HG03108 (cell line): ENCODE measurements at regions not wholly inside any gene's neighbourhood (a gene's known extent, or its start where the extent isn't known, plus 50 kb on each side); places are given as distances from the start of the nearest gene placed in this dataset.
A peak's percentile ranks its signal among the peaks of the same experiment; 100 is the strongest.

Source experiments
- ATAC-seq: cut with Tn5 transposase; IDR thresholded peaks from one replicate; pipeline ENCODE4 v1.9.1; 2021; ENCODE audit warnings: moderate library complexity; ENCODE audit not compliant: unreplicated experiment

GRCh38 chr13:64959276-64959675 lies 2270.9 kb downstream of the PCDH9 start:
- ATAC-seq, result no peak

GRCh38 chr13:64958106-64958505 lies 2272.0 kb downstream of the PCDH9 start:
- no peak for ATAC-seq

- no peak for ATAC-seq
These were observed 2291.5 kb downstream of the PCDH9 start for GRCh38 chr13:64938660-64939059.

DNA sequence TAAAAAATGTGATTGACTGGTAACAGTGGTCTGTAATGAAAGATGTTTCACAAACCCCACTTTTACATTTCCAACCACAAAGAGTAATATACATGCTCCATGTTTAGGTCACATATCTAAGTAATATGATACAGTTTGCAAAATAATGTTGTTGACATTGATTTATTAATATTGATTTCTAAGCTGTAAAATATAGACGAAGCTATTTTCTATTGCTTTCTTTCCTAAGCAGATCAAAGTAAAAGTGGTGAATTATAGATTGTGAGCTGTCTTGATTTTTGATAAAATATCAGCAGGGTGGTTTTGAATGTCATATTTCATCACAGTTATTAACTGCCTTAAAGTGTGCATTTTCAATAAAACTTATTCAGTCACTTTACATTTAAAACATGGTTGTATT lies 2292.8 kb downstream of the PCDH9 start:
- no peak for ATAC-seq

DNA sequence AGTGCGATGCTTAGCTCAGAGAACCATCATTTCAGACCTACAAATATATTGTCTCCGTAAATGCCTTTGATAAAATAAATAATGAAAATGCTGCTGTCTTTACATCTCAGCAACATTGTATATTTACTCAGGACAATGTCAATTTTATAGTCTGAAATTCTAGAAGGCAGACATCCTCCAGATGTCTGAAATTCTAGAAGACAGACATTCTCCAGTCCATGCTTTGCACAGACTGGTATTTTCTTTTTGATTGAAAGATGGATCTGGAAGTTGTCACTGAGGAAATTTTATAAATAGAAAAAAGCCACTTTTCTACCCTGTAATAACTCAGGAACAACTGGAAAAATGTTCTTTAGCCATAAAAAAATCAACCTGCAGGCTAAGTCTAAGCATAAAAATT lies 2293.3 kb downstream of the PCDH9 start:
- ATAC-seq, result no peak

DNA sequence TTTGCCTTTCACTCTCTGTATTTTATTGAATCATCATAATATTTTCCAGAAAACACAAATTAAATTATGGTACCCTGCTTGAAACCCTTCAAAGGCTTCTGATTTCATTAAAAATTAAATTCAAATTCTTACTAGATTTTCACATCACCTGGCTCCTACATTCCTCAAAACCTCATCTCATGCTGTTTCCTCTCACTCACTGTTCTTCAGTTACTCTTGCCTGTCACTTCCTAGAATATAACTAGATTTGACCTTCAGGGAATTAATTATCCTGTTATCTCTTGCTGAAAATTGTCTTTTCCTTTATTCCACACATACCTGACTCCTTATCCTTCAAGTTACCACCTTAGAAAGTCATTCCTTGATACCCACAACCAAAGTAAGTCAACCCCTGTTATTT lies 2294.7 kb downstream of the PCDH9 start:
- no peak for ATAC-seq

- ATAC-seq, result no peak
These were observed 2295.4 kb downstream of the PCDH9 start for GRCh38 chr13:64934569-64935362.

GRCh38 chr13:64930636-64931035 lies 2299.5 kb downstream of the PCDH9 start:
- no peak for ATAC-seq

DNA sequence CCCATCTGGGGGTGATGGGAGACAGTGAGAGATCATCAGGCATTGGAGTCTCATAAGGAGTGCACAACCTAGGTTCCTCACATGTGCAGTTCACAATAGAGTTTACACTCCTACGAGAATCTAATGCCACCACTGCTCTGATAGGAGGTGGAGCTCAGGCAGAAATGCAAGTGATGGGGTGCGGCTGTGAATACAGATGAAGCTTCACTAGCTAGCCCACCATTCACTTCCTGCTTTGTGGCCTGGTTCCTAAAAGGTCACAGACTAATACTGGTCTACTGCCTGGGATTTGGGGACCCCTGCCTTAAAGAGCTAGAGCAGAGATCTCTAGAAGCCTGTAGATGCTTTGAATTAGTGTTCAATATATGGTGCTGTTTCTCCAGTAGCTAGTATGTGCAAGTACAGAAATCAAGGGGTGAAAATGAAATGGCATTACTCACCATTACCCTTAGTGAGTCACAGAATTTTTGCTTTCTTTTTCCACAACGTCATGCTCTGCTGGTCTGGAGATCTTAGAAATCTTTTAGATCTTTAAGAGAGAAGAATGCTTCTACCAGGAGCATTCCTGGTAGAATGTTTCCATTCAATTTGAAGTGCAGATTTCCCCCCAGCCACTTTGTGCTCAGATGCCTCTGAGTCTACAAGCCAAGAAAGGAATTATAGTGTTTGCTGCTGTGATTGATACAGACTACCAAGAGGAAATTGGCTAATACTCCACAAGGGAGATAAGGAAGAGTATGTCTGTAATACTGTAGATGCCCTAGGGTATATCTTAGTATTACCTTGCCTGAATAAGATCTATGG lies 2301.2 kb downstream of the PCDH9 start:
- ATAC-seq, result peak; percentile 70

DNA sequence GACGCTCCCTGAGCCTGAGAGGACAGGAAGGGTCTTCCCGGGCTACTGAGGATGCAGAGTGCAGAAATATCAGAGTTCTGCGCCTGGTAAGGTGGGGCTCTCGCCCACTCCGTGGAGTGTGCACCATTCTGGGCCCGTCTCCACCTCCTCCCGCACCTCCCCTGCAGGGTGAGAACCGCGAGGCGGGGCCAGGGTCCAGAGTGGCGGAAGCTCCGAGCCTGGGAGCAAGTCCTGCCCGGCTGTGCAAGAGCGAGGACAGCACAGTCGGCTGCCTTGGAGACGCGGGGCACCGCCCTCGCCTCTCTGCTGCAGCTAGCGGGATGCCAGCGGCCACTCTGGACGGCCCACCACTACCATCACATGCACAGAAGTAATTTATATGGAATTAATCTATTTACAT lies 2304.4 kb downstream of the PCDH9 start:
- no peak for ATAC-seq

- no peak for ATAC-seq
These were observed 2304.9 kb downstream of the PCDH9 start for GRCh38 chr13:64925284-64925683.

GRCh38 chr13:64924401-64924800 lies 2305.7 kb downstream of the PCDH9 start:
- no peak for ATAC-seq

DNA sequence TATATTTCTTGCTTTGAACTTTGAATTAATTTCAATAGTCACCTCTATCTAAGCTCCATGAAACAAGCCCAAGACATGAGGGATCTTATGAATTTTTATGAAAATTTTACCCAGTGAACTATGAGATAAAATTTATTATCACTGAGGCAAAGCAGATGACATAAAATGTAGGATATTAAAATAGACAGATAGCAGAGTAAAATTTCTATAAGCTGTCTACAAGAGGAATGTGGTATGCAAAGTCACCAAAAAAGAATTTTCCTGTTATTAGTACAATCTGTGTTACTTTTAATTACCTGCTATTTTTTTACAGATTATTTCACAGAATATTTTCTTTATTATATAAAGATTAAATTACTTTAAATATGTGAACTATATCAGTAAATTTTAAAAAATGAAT lies 2312.6 kb downstream of the PCDH9 start:
- ATAC-seq, result no peak

GRCh38 chr13:64912141-64912540 lies 2318.0 kb downstream of the PCDH9 start:
- no peak for ATAC-seq

DNA sequence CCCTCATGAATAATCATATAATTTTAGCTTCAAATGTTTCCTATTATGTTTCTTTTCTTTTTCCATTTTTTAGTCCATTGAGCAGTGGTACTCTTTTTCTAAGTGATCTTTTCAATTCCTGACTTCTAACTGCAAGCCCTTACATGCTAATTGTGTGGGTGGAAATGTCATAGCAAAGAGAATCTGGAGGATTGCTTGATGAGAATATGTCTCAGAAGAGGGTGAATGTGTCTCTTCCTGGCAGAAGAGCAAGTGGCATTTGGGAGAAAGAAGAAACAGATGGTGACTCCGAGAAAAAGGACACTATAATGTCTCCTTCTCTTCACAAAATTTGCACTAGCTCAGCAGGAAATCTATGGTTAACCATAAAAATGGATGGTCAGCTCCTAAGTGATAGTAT lies 2320.0 kb downstream of the PCDH9 start:
- no peak for ATAC-seq

DNA sequence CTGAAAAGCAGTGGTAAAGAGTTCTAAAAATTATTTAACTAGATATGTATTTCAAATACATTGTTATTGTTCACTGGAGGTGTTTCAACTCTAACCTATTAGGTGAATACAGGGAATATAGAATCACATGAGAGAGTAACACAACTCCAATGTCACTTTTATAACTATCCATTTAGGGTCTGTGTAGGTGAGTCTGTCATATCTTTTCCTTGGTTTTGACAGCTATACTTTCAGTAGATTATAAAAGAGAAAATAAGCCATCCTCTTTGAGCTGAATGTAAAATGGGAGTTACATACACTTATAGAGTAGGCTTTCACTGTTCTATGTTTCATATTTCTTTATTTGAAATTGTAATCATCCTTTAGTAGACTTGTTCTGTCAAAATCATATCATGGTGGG lies 2321.0 kb downstream of the PCDH9 start:
- ATAC-seq, result no peak

- ATAC-seq, result no peak
These were observed 2330.1 kb downstream of the PCDH9 start for GRCh38 chr13:64900039-64900438.

GRCh38 chr13:64884976-64885375 lies 2345.2 kb downstream of the PCDH9 start:
- no peak for ATAC-seq

GRCh38 chr13:64877176-64877575 lies 2353.0 kb downstream of the PCDH9 start:
- no peak for ATAC-seq

DNA sequence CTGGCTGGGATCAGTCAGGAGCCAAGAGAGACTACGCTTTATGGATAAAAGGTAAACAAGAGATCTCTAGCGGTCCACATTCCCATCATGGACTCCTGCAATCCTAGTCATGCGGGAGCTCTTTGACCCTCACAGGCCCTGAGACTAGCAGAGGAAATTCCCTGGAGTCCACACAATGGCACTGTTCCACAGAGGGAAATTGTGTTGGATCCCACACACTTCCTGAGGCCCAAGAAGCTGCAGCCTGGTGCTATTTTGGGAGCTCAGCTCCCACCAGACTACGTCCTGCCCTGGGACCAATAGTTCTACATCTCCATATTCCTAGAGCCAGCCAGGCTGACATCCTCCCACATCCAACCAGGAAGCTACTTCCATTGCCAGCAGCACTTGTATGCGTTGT lies 2358.4 kb downstream of the PCDH9 start:
- ATAC-seq, result no peak

DNA sequence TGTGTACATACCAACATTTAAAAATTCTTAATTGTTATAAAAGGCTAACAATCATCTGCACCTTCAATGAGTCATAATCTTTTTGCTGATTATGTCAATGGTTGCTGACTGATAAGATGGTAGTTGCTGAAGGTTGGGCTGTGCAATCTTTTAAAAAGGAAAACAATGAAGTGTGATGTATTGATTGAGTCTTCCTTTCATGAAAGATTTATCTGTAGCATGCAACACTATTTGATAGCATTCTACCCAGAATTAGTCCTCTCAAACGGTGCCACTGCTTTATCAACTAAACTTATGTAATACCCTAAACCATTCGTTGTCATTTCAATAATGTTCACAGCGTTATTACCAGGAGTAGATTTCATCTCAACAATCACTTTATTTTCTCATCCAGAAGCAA lies 2360.6 kb downstream of the PCDH9 start:
- no peak for ATAC-seq

DNA sequence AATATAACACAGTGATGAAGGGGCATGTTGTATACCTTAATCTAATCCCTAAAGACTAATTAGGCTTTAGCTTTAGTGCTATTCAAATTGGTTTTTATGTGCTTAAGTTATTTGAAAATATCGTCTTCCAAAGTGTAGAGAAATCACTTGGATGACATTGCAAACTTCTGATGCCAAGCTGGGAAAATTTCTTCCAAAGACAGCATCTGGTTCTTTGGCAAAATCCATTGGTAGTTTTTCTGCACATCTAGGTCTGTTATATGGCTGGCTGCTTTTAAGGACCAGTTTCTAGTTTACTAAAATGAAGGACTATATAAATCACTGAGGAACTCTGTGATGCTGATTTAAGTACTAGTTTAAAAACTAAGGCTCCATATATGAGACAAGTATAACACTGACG lies 2362.3 kb downstream of the PCDH9 start:
- ATAC-seq, result no peak
